HG03064 (cell line): ENCODE measurements at regions not wholly inside any gene's neighbourhood (a gene's known extent, or its start where the extent isn't known, plus 50 kb on each side); places are given as distances from the start of the nearest gene placed in this dataset.

Experiments
- ATAC-seq: cut with Tn5 transposase; IDR thresholded peaks from one replicate; pipeline ENCODE4 v1.9.1; 2021; ENCODE audit warnings: low read depth; ENCODE audit not compliant: unreplicated experiment

- ATAC-seq, result peak; percentile 84
Measured at GRCh38 chr11:95556342-95557163, 233.0 kb downstream of the FAM76B start.

DNA sequence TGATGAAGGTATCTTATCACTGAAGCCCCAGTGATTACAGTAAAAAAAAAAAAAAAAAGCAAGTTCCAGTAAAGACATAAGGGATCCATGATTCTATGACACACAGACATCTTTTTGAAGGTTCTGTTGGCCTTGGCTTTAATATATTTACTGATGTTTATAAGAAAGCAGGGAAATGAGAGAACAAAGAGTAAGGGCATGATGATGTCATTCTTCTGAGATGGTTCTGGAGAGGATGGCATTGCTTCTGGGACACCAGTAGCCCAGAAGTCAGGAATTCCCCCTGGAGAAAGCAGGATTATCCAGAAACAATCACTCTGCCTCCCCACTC lies 233.6 kb downstream of the FAM76B start:
- ATAC-seq, result no peak

DNA sequence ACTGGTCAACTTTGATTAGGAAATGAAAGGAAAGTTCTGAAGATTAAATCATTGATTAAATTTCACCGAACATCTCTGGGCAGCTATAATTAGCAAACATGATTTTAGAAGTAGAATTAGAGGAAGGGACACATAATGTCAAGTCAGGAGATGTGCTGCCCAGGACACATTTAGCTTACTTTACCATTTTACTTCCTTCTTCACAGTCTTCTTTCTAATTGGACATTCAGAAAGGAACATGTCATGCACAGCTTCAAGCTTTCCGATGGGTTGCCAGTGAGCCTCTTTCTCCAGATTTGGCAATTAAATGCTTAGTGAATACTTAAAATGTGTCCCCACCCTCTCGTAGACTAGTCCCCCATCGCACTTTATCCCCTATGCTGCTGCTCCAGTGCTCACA lies 234.7 kb downstream of the FAM76B start:
- ATAC-seq, result no peak

GRCh38 chr11:95549301-95549700 lies 240.3 kb downstream of the FAM76B start:
- no peak for ATAC-seq

DNA sequence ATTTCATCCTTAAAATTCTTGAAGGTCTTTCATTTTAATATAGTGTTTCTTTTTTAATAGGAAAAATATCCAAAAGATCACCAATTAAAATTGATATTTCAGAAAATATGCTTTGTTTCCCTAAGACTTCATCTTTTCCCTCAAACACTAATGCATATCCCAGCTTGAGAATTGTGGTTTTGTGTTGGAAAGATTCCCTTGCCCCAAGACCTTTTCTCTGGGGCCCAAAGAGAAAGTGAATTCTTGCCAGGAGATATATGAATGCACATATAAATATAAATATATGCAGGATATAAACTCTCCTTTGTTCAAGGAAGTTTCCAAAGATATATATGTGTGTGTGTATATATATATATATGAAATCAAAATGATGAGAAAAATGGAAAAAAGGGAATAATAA lies 241.2 kb downstream of the FAM76B start:
- no peak for ATAC-seq

GRCh38 chr11:95547976-95548375 lies 241.6 kb downstream of the FAM76B start:
- ATAC-seq, result no peak

DNA sequence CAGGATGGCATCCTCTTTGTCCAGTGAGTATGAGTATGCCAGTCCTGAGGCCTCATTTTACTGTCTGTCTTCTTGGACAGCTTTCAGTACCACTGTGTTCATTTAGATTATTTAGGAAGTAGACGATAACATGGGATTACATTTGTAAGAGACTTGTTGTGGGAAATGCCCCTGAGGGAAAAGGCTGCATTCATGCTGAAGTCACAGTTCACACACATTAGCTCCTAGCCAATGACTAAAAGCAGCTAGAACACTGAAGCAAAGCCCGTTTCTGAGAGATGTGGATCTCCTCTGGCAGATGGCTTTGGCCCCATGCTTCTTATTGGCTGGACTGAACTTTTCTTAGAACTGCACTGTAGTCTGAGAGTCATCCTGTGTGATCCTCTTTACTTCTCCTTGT lies 242.4 kb downstream of the FAM76B start:
- no peak for ATAC-seq

- ATAC-seq, result no peak
Measured at GRCh38 chr11:95545116-95545875, 244.3 kb downstream of the FAM76B start.

- no peak for ATAC-seq
Measured at GRCh38 chr11:95544095-95544856, 245.3 kb downstream of the FAM76B start.

GRCh38 chr11:95542868-95543551 lies 246.6 kb downstream of the FAM76B start:
- no peak for ATAC-seq

GRCh38 chr11:95541715-95542114 lies 247.9 kb downstream of the FAM76B start:
- no peak for ATAC-seq

GRCh38 chr11:95536047-95536690 lies 253.4 kb downstream of the FAM76B start:
- no peak for ATAC-seq

DNA sequence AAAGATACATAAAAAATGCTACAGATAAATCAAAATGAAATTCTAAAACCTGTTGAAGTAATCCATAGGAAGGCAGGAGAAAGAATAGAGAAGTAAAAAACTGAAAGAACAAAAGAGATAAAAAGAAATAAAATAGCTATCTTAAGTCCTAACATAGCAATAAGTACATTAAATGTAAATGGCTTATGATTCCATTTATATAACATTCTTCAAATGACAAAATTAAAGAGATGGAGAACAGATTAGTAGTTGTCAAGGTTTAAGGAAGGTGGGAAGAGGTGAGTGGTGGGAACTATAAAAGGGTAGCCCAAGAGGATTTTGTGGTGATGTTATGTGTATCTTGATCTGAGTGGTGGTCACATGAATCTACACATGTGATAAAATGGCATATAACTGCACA lies 254.8 kb downstream of the FAM76B start:
- no peak for ATAC-seq

- no peak for ATAC-seq
Measured at GRCh38 chr11:95534226-95534625, 255.4 kb downstream of the FAM76B start.

GRCh38 chr11:95531116-95531515 lies 258.5 kb downstream of the FAM76B start:
- ATAC-seq, result no peak

DNA sequence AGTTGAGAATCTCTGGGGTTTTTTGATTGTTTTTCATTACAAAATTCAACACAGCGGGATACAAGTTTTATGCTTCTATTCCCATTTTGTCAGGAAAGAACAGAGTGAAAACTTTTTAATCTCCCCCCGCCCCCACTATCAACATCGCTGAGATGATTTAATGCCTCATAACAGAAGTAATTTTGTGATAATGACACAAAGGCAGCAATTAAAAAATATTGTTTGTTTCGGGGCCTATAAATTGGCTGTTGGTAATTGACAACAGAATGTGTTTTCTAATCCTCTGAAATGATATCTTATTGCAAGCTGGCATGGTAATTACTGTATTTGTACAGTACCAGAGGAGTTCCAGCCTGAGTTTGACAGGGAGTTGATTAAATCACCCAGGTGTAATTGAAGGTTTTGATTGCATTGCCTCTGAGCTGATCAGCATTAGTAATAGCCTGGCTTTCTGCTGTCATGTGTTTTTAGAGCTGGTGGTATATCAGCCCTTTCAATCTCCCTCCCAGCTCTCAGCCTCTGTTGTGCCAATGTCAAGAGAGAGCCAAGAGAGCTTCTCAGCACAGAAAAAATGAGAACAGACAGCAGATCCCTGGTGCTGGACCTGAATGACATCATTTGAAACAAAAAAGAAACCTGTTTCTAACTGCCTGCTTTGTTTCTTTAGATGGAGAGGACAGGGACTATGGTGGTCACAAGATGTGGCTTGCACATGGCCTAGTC lies 265.1 kb downstream of the FAM76B start:
- ATAC-seq, result no peak

DNA sequence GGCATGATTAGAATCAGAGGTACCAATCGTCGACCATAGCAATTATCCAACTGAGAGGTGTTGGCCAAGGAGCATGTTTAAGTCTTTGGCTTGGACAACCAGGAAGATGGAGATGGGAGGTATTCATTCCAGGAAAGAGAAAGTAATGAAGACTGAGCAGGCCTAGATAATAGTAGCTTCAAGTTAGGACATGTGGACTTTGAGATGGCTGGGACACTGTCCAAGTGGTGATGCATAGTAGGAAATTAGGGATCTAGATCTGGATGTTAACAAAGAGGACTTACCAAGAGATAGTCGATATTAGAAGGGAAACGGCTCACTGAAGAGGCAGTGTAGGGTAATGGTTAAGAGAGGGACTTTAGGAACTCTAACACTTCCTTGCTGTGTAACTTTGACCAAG lies 266.7 kb downstream of the FAM76B start:
- no peak for ATAC-seq

GRCh38 chr11:95521862-95522261 lies 267.7 kb downstream of the FAM76B start:
- ATAC-seq, result no peak

GRCh38 chr11:95521133-95521542 lies 268.4 kb downstream of the FAM76B start:
- no peak for ATAC-seq
